CD4-positive, alpha-beta T cell treated with Interferon alpha-2 for 1 hour (primary cell): ENCODE measurements at regions not wholly inside any gene's neighbourhood (a gene's known extent, or its start where the extent isn't known, plus 50 kb on each side); places are given as distances from the start of the nearest gene placed in this dataset.

Experiments used
- DNase-seq, 2 donors: peaks; one replicate each; pipeline ENCODE4 v3.0.0-alpha.2; 2020 to 2022

DNA sequence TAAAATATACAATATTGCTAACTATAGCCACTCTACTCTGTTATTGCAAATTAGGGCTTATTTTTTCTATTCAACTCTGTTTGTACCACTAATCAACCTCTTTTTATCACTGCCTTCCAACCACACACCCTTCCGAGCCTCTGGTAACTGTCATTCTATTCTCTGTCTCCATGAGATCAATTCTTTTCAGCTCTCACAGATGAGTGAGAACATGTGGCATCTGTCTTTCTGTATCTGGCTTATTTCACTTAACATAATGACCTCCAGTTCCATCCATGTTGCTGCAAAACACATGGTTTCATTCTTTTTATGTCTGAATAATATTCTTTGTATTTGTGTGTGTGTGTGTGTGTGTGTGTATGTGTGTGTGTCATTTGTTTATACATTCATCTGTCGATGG is 350.1 kb upstream of the DACH1 start:
- no peak for DNase-seq

DNA sequence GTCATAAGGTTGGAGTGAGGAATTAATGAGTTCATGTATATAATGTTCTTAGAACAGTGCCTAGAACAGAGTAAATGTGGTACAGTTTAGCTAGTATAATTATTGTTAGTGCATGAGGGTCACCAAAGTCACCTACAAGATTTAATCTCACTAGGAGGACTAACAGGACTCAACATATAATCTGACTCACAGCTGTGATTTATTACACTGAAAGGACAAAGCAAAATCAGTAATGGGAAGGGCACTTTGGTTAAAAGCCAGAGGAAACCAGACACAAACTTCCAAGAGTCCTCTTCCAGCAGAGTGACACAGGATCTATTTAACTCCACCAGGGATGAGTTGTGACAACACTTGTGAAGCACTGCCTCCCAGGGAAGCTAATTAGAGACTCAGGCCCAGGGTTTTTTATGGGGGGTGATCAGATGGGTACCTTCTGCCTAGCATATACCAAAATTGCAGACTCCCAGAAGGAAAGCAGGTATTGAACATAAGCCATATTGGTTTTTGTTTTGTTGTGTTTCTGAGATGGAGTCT is 341.2 kb upstream of the DACH1 start:
- no peak for DNase-seq

DNA sequence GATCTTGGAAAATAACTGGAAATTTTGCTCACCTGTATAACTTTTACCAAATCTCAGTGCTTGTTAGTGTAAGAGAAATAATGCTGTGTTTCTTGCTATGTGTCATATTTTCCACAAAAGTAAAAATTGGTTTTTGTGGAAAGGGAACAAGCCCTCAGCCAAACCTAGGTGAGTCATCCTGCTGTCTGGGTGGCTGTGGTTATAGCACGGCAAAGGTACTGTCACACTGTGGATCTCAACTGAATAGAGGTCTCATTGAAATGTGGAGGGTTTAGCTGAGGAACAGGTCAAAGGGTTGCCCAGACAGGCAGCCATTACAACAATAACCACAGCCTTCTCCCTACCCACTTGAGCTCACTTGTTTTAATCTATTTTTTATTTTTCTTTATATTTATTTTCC is 338.8 kb upstream of the DACH1 start:
- DNase-seq: no peak

DNA sequence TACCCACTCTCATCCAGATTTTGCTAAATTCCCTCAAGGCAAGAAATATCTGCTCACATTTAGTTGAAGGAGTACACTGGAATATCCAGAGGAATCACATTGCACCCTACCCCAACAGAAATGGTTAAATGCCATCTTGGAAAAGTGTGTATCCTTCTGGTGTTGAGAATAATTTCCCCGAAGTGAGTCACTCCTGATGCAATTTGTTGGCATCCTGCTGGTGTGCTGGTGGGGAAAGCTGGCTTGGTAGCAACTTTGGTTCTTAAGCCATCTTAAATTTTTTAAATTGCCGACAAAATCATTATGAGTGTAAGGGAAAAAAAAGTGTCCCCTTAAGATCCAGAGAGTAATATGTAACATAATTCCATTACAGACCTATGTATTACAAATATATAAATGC is 337.3 kb upstream of the DACH1 start:
- no peak for DNase-seq

DNA sequence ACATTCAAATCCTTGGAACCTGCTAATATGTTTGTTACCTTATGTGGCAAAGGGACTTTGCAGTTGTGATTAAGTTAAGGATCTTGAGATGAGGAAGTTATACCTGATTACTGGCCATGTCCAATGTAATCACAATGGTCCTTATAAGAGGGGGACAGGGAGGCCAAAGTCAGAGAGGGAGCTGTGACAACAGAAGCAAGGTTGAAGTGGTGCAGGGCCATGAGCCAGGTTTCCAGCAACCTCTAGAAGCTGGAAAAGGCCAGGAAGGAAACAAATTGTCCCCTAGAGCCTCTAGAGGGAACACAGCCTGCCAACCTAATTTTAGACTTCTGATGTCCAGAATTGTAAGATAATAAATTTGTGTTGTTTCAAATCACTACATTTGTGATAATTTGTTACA is 334.7 kb upstream of the DACH1 start:
- no peak for DNase-seq

DNA sequence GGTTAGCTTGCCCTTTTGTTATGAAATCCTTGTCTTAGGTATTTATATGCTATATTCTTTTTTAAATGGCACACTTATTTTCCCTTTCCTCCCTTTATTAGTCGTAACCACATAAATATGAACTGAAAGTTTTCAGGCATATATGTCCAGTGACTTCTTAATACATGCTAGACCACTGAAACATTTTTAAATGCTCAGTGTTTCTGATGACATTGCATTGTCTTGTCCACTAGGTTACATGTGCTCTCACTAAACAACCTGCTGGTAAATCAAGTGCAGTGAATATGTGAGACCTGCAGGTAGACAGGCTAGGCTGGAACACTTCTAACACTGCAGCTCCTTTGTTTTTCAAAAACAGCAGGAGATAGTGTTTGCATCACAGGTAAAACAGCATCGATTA is 332.6 kb upstream of the DACH1 start:
- no peak for DNase-seq

DNA sequence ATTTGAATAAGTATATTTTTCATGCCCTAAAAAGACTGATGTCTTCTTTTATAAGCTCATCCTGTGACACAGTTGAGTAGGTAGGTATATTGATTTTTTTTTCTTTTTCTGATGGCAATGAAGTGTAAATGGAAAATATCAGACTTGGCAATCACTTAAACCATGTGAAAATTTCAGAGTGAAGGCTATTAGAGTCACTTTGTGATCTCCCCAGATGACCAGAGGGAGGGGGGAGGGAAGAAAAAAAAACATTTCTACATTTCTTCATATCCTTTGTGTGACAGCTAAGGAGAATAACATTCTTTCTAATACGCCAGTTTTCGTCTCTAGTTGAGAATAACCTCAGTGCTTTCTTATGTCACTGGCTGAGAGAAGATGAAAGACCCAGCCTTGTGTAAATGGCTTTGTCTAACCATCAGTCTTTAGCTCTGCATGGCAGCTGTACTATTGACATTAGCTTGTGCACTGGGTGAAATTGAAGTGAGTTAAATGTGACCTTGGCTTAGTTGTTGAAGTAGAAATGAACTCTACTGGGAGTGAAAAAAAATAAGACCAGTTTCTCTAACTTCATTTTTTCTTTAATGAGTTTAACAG is 332.1 kb upstream of the DACH1 start:
- DNase-seq: no peak

DNA sequence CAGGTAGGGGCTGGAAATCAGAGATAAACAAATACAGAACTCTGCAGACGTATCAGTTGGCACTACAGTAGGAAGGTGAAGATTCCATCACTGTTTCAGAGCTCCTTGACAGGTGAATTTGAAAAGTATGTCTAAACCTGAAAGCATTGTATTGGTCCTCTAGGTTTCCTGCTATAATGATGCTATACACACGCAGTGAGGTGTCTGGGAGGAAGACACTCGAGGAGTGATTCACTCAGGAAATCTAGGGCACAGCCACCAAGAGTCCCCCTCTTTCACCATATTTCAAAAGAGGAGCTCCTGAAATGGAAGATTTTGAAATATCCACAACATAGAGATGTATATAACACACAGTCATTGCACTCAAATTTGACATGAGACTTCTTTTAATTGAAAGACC is 331.0 kb upstream of the DACH1 start:
- no peak for DNase-seq

DNA sequence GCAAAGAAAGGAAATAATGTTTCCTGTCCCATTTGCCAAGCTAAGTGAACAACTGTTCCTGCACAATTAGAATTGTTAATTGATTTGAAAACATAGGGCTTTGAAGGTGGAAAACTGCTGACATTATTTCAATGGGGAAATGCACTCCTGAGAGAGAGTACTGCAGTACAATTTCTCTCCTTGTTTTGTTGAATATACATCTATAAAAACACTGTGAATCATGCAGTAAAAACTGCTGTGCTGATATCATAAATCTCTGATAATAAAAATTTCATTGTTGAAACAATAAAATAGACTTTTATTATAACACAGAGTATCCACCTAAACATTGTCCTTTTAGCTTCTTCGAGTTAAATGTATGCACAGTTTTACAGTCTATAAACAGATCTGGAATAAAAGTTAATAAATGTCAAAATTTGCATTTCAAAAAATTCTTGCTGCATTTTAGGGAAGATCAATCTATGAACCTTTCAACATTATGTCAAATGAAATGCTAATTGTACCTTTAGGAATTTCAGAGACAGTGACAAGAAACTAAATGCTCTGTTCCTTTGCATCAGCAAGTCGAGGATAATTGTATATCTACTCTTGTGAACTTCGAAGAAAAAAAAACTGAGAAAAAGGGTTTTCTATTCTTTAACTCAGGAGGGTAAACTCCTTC is 328.2 kb upstream of the DACH1 start:
- DNase-seq: no peak

DNA sequence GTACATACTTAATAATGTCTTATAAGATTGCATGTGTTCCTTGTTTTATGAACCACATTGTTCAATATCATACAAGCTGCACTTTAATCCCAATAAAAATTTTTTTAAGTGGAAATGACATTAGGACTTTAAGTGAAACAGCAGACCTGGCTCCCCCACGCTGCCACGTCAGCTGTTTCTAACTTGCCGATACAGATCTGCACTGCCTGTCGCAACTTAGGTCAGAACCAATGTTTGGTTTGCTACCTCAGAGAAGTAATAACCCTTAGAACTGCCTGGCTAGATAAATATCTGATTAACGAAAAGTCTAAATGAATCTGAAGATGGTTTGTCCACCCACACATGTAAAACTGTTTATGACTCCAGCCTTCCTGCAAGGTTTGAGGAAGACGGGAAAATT is 327.5 kb upstream of the DACH1 start:
- no peak for DNase-seq

DNA sequence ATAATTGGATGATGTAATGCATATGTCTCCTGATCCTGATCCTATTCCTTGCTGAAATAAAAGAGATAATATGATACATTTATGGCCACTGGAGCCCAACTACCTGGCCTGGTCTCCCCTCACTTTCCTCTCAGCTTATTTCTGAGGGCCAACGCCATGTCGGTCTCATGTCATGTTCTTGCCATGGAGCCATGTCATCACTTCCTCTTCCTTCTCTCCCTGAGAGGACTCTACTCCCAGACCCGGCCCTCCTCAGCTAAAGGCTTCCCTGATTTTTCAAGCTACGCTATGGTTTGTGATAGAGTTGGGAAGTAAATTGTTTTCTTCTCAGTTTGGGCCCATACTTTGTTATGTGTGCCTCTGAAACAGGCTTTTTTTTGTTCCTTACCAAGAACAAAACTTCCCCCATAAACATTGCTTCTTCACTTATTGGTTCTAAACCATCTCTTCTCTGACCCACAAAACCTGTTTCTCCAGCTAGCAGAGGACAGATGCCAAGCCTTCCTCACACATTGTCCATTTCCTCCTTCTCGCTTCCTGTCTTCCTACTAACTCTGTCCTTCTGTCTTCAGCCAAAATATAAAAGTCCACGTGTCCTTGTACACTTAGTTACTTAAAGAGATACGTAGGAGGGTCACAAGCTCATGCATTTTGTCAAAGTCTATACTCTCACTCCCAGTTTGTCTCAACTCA is 319.9 kb upstream of the DACH1 start:
- DNase-seq: no peak

DNA sequence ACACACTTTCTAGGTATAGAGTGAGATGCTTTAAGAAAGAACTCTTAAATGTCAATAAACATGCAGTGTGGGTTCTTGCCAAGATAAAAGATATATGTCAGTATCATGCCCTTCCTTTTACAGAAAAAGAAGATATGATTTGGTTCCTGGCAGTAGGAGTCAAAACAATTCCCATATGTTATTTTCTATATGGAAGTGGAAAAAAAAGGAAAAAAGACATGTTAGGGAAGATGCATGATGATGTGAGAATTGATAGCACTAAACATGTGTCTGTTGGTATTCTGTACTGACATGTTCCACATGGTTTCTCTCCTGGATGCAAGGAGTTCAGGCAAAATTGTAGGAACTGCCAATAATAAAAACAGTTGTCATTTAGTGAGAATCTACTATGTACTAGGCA is 318.8 kb upstream of the DACH1 start:
- no peak for DNase-seq

DNA sequence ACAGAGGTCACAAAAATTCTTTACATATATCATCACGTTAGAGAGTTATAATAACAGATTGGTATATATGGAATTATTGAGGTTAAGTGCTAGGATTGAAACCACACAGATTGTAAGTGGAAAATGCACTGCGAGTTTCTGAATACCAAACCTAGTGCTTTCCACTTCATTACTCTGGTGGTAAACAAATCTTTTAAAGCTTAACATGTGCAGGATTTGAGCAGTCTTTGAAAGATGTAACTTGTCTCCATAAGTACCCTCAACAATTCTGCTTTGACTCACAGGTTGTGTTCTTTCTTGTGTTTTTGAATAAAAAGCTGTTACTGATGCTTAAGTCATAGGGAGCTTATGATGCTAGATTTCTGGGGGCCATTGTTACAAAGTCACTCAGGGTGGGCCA is 314.7 kb upstream of the DACH1 start:
- no peak for DNase-seq

DNA sequence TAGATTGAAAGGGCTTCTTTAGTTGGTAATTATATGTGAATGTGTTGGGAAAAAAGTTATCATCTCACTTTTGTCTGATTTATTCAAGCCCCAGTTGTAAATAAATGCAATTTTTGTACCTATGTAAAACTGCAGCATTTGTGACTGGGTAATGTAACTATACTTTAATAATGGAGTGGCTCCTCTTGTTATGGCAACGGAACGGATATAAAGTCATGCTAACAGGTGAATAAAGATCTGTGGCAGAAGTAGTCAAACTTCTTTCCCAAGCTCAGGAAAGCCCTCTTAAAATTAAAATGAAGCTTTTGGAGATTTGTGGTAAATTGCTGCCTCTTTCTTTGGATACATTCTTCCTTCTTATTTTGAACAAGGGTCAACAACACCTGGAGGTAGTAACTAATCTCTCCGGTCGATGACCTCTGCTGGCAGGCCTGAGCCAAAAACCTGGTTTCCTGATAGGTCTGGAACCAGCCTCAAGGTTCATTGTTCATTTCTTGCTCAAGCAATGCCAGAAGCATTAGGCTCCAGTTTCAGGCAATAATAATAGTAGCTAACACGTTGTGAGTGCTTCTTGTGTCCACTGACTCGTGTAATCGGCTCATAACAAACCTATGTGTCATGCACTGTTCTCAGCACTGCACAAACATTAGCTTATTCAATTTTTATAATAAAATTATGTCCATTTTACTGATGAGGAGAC is 313.4 kb upstream of the DACH1 start:
- DNase-seq: no peak

DNA sequence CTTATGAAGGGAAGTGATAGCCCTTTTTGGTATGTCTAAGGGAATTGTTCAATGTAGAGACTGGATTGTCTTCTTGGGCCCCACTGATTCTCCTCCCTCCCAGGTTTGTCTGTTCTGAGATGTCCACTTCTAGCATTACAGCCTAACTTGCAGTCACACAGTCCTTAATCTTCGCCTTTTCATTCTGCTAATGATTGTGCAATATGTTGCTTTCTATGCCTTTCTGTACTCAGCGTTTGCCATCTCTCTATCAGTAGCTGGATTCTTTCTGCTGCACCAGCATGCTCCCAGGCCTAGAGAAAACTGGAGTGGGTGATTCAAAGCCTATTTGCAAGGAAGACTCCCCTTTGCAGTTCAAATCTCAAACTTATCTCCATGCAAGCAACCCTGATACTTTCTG is 307.5 kb upstream of the DACH1 start:
- no peak for DNase-seq

DNA sequence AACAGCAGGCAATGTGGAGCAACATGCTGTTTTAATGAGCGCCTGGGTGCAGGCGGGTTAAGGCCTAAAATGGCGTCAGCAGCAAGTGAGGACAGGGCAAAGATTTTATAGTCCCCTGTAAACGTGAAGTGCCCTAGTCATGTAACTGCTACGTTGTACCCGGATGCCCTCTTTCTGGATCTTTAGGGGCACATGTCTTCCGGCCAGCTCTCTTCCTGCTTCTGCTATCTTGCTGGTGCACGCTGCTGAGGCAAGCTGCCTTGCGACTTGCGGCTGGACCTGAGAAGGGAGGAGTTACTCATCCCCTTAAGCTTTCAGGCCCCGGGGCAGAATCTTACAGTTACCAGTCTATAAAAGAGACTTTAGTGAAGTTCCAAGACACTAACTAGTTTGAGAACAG is 303.6 kb upstream of the DACH1 start:
- DNase-seq: no peak

DNA sequence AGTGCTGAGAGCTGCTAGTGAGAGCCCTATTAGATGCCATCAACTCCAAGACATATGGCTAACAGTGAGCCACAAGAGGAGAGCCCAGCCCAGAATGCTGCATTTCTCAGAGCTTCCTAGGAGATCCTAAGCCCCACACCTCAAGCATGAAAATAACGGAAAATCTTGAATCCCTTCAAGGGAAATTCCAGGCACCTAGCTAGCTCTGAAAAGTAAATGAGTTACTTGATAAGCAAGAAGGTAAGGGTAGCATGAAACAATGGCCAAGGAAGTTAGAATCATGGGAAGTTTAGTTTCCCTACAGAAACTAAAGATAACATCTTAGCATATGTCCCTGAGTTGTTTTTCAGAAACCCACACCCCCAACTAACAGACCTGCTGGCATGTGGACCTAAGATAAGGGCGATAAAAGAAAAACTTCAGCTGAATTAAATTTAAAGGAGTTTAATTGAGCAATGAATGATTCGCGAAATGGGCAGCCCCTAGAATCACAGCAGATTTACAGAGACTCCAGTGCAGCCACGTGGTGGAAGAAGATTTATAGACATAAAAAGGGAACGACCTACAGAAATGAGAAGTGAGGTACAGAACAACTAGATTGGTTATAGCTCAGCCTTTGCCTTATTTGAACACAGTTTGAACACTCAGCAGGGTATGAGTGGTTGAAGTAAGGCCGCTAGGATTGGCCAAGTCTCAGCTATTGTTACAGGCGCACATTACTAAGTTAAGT is 301.3 kb upstream of the DACH1 start:
- DNase-seq: no peak

DNA sequence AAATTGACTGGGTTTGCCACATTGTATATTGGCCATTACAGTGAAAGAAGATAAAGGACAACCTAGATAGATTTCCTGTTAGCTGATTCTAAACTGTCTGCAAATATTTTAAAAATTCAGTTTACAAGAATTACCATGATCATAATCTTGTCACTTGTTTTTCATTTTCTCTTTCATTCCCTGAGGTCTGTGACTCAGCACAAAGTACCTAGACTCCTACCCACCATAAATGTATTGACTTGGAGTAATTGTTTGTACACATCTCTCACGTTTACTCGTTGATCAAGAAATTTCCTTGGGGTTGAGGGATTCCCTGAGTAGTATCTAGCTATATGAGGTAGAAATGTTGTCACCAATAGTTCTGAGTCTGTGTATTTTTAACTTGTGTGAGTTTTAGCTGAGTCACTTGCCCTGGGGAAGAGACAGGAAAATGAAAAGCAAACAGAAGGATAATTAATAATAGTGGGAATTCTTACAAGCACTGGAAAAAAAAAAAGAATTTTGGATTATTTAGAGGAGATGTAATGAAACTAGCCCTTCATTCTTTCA is 299.2 kb upstream of the DACH1 start:
- no peak for DNase-seq

DNA sequence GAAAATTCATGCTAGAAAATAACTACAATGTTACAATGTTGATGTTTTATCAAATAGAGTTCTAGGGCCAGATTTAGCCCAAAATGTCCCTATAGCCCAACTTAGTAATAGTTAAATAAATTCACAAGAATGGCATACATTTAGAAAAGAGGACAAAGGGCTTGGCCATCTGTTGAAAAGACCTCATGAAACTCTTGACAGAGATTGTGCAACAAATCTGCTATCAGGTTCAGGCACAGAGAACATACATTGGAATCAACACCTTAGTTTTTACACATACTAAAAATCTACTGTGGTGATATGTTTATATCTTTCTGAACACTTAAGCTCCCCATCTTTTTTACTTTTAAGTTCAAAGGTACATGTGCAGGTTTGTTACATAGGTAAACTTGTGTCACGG is 298.3 kb upstream of the DACH1 start:
- no peak for DNase-seq

DNA sequence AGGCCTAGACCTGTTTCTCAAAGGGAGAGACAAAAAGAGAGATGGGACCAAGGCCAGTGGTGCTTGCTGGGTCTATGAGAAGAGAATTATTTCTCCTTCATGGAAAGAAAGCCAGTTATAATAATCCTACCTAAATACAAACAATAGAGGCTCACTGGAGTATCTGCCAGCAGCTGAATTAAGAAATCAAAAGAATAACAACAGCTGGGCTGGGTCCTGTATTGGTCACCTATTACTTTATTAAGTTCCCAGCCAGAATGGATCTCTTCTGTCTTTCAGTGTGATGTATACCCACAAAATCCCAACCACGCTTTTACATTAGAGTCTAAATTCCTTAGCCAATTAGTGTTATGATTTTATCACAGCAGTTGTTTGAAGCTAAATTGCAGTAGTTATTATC is 297.8 kb upstream of the DACH1 start:
- DNase-seq: no peak

DNA sequence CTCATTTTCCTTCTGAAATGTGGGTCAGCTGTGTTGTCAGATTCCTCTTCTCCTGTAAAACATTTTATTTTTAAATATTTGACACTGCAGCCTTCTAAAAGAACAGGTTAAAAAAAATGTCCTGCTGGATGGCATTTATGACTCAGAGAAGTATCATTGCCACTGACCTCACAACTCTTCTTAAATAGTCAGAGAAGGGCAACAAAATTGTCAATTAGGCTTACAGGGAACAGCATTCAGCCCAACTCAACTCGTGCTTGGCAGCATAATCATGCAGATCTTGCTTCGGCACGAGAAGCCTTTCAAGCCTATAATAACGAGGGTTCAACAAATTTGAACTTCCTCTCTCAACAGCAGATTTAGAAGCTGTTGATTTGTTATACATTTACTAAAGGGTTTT is 296.7 kb upstream of the DACH1 start:
- no peak for DNase-seq

DNA sequence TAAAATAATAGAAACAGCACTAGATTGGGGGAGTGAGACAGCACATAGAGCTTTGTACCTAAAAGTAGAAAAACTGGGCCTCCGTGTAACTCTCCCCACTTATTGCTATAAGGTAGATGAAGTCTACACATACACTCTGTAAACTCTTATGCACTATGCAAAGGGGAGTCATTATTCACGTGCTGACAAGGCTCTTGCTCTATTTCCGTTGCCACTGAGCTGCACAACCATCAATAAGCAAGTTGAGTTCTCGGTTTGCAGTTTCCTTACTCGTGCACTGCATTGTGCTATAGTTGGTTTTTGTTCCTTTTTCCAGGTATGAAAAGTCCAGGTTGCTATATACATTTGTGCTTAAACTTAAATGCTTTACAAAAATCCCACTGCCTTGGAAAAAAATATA is 294.0 kb upstream of the DACH1 start:
- DNase-seq: no peak

DNA sequence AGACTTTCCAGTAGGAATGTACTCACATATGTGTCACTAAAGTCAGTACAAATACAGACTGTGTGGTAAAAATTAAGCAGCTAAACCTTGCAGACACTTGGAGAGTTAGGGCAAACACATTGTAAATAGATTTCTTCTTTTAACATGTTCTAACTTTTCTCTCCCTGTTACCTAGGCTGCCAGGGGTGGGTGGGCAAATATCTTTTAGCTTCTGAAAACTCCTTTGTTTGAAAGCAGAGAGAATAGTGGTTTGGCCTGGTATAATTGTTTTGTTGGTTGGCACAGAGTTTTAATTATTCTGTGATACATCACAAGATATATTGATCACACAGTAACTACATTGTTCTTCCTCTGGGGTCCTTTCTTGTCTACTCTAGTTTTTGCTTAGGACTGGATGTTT is 289.8 kb upstream of the DACH1 start:
- no peak for DNase-seq
